H9 (cell line): ENCODE measurements at regions not wholly inside any gene's neighbourhood (a gene's known extent, or its start where the extent isn't known, plus 50 kb on each side); places are given as distances from the start of the nearest gene placed in this dataset.

Experiments
- DNase-seq: peaks from one replicate; pipeline ENCODE4 v3.0.0-alpha.2; 2017
- H2AFZ ChIP-seq: one replicate; pipeline ENCODE4 v1.6.1; 2013; ENCODE audit warnings: mild to moderate bottlenecking, low read length, control low read depth, moderate library complexity
- H2AK5ac ChIP-seq: 2 replicates; pipeline ENCODE4 v1.6.1; 2013; ENCODE audit warnings: low read length, control low read depth, mixed read lengths; ENCODE audit not compliant: insufficient read length
- H2BK120ac ChIP-seq: one replicate; pipeline ENCODE4 v1.6.1; 2013; ENCODE audit warnings: low read depth, mild to moderate bottlenecking, low read length, control low read depth, inconsistent platforms; ENCODE audit not compliant: poor library complexity, severe bottlenecking
- H2BK12ac ChIP-seq: 2 replicates; pipeline ENCODE4 v1.6.1; 2013; ENCODE audit warnings: low read length, control low read depth, mixed read lengths, low read depth; ENCODE audit not compliant: insufficient read length
- H2BK15ac ChIP-seq: 2 replicates; pipeline ENCODE4 v1.6.1; 2013; ENCODE audit warnings: low read depth, low read length, control low read depth
- H2BK20ac ChIP-seq: one replicate; pipeline ENCODE4 v1.6.1; 2013; ENCODE audit warnings: low read depth, mild to moderate bottlenecking, low read length, control low read depth, inconsistent platforms; ENCODE audit not compliant: poor library complexity, severe bottlenecking
- H2BK5ac ChIP-seq: 2 replicates; pipeline ENCODE4 v1.6.1; 2013; ENCODE audit warnings: low read length, control low read depth, mixed read lengths; ENCODE audit not compliant: insufficient read length
- H3K14ac ChIP-seq: 2 replicates; pipeline ENCODE4 v1.6.1; 2013; ENCODE audit warnings: low read length, control low read depth; ENCODE audit not compliant: insufficient read depth
- H3K18ac ChIP-seq: 2 replicates; pipeline ENCODE4 v1.6.1; 2013; ENCODE audit warnings: low read depth, mild to moderate bottlenecking, mixed read lengths, low read length, control low read depth; ENCODE audit not compliant: insufficient read length
- H3K23ac ChIP-seq: 2 replicates; pipeline ENCODE4 v1.6.1; 2013; ENCODE audit warnings: low read length, control low read depth, mixed read lengths, low read depth; ENCODE audit not compliant: insufficient read length
- H3K23me2 ChIP-seq: 2 replicates; pipeline ENCODE4 v1.6.1; 2013; ENCODE audit warnings: low read depth, mild to moderate bottlenecking, mixed read lengths, low read length, control low read depth; ENCODE audit not compliant: insufficient read length, poor library complexity, severe bottlenecking
- H3K27ac ChIP-seq: 2 replicates; pipeline ENCODE4 v1.5.1; 2013; ENCODE audit warnings: low read length, control low read depth, mixed read lengths, low read depth; ENCODE audit not compliant: insufficient read length
- H3K27me3 ChIP-seq: 2 replicates; pipeline ENCODE4 v1.6.1; 2013; ENCODE audit warnings: low read length, control low read depth, inconsistent platforms; ENCODE audit not compliant: insufficient read depth
- H3K4ac ChIP-seq: 2 replicates; pipeline ENCODE4 v1.6.1; 2013; ENCODE audit warnings: low read depth, mild to moderate bottlenecking, control low read depth, inconsistent platforms, low read length, moderate library complexity
- H3K4me1 ChIP-seq: 2 replicates; pipeline ENCODE4 v1.6.1; 2013; ENCODE audit warnings: low read length, control low read depth, inconsistent platforms; ENCODE audit not compliant: insufficient read depth
- H3K4me2 ChIP-seq: 2 replicates; pipeline ENCODE4 v1.6.1; 2013; ENCODE audit warnings: low read length, control low read depth, mixed read lengths; ENCODE audit not compliant: insufficient read length, insufficient read depth
- H3K56ac ChIP-seq: 2 replicates; pipeline ENCODE4 v1.6.1; 2013; ENCODE audit warnings: low read depth, mild to moderate bottlenecking, mixed read lengths, low read length, control low read depth; ENCODE audit not compliant: insufficient read length
- H3K79me1 ChIP-seq: 2 replicates; pipeline ENCODE4 v1.6.1; 2013; ENCODE audit warnings: low read depth, mild to moderate bottlenecking, moderate library complexity, low read length, control low read depth, inconsistent platforms; ENCODE audit not compliant: insufficient read depth, poor library complexity, severe bottlenecking
- H3K79me2 ChIP-seq: 2 replicates; pipeline ENCODE4 v1.6.1; 2013; ENCODE audit warnings: low read length, control low read depth, inconsistent platforms; ENCODE audit not compliant: insufficient read depth
- H3K9ac ChIP-seq: 2 replicates; pipeline ENCODE4 v1.6.1; 2013; ENCODE audit warnings: low read length, control low read depth, mixed read lengths; ENCODE audit not compliant: insufficient read length; ENCODE audit errors: extremely low read depth
- H3K9me3 ChIP-seq: one replicate; pipeline ENCODE4 v1.6.1; 2013; ENCODE audit warnings: low read depth, low read length, inconsistent platforms; ENCODE audit not compliant: control insufficient read depth
- H3T11ph ChIP-seq: one replicate; pipeline ENCODE4 v1.6.1; 2013; ENCODE audit warnings: mild to moderate bottlenecking, low read length, control low read depth, inconsistent platforms
- H4K20me1 ChIP-seq: one replicate; pipeline ENCODE4 v1.6.1; 2013; ENCODE audit not compliant: control insufficient read depth, insufficient read length, insufficient read depth
- H4K5ac ChIP-seq: 2 replicates; pipeline ENCODE4 v1.6.1; 2013; ENCODE audit warnings: low read depth, mild to moderate bottlenecking, mixed read lengths, low read length, control low read depth; ENCODE audit not compliant: insufficient read length
- H4K8ac ChIP-seq: replicated peaks from 2 replicates; pipeline ENCODE4 v1.6.1; 2013; ENCODE audit warnings: low read length, control low read depth, mixed read lengths, low read depth; ENCODE audit not compliant: insufficient read length
- H4K91ac ChIP-seq: 2 replicates; pipeline ENCODE4 v1.6.1; 2013; ENCODE audit warnings: low read depth, mild to moderate bottlenecking, moderate library complexity, mixed read lengths, low read length, control low read depth; ENCODE audit not compliant: insufficient read length
- H3K27ac Mint-ChIP-seq, 3 experiments: 2 replicates in 2 of 3; 3 replicates in 1 of 3; pipeline ENCODE4 v1.8.0; 2020 to 2021; ENCODE audit warnings: mixed read lengths in 3 of 3, mild to moderate bottlenecking in 1 of 3, moderate library complexity in 1 of 3
- H3K27me3 Mint-ChIP-seq: 2 replicates; pipeline ENCODE4 v1.8.0; 2021; ENCODE audit warnings: low read depth, mild to moderate bottlenecking, moderate library complexity, mixed read lengths
- H3K36me3 Mint-ChIP-seq, 3 experiments: 2 replicates in 2 of 3; 3 replicates in 1 of 3; pipeline ENCODE4 v1.8.0; 2020 to 2021; ENCODE audit warnings: low read depth in 3 of 3, mixed read lengths in 3 of 3; ENCODE audit not compliant: insufficient read depth in 1 of 3
- H3K4me1 Mint-ChIP-seq, 2 experiments: 2 replicates each; pipeline ENCODE4 v1.8.0; 2020; ENCODE audit warnings: mixed read lengths in 2 of 2
- H3K4me3 Mint-ChIP-seq, 2 experiments: 2 replicates in 1 of 2; 3 replicates in 1 of 2; pipeline ENCODE4 v1.8.0; 2020 to 2021; ENCODE audit warnings: mild to moderate bottlenecking in 2 of 2, mixed read lengths in 2 of 2, moderate library complexity in 1 of 2
- H3K9me3 Mint-ChIP-seq, 2 experiments: 2 replicates in 1 of 2; 3 replicates in 1 of 2; pipeline ENCODE4 v1.8.0; 2020; ENCODE audit warnings: mild to moderate bottlenecking in 2 of 2, mixed read lengths in 2 of 2, moderate library complexity in 1 of 2
- WGBS: extraction: QIAGEN DNeasy Blood & Tissue Kit; methylation state at CpG from one replicate; pipeline ENCODE4 v1.1.7; 2013; ENCODE audit warnings: missing lambda C conversion rate, low lambda C conversion rate, mixed read lengths; ENCODE audit not compliant: insufficient read length; ENCODE audit errors: extremely low coverage; 5-methylcytosine and 5-hydroxymethylcytosine counted together
- TF ChIP-seq, protein P1 (sequence below): fragments of 200-600 bp; sonication (generic); conservative IDR thresholded peaks from 3 replicates; pipeline ENCODE4 v1.8.0; 2021; ENCODE audit warnings: antibody characterized with exemption, mild to moderate bottlenecking

- no peaks in the 10 kb centered on the region for H4K20me1 ChIP-seq
- H3K23ac ChIP-seq: no peak overlapping the region
- H3K4me1 ChIP-seq: no peaks in the 10 kb centered on the region
- no peak overlapping the region for H2BK15ac ChIP-seq
- H3K9ac ChIP-seq: no peak overlapping the region
- H3K79me2 ChIP-seq: no peaks in the 10 kb centered on the region
- H2AFZ ChIP-seq: no peak overlapping the region
- H2BK120ac ChIP-seq: no peak overlapping the region
- H3K27ac Mint-ChIP-seq: no peak overlapping the region
- H2BK12ac ChIP-seq: no peak overlapping the region
- H3K4me2 ChIP-seq: no peak overlapping the region
- no peaks in the 10 kb centered on the region for H3K23me2 ChIP-seq
- no peak overlapping the region for H3K4ac ChIP-seq
- H3K4me3 Mint-ChIP-seq: no peak overlapping the region
- H3T11ph ChIP-seq: no peak overlapping the region
- peaks cover 13 to 20% of the 10 kb centered on the region in 2 experiments; a peak in 4 of 5 replicates for H3K9me3 Mint-ChIP-seq
- H3K18ac ChIP-seq: no peak overlapping the region
- no peaks in the 10 kb centered on the region for H3K4me1 Mint-ChIP-seq
- no peak overlapping the region for H4K91ac ChIP-seq
- DNase-seq: no peak
- H3K56ac ChIP-seq: no peak overlapping the region
- TF ChIP-seq, protein P1, sequence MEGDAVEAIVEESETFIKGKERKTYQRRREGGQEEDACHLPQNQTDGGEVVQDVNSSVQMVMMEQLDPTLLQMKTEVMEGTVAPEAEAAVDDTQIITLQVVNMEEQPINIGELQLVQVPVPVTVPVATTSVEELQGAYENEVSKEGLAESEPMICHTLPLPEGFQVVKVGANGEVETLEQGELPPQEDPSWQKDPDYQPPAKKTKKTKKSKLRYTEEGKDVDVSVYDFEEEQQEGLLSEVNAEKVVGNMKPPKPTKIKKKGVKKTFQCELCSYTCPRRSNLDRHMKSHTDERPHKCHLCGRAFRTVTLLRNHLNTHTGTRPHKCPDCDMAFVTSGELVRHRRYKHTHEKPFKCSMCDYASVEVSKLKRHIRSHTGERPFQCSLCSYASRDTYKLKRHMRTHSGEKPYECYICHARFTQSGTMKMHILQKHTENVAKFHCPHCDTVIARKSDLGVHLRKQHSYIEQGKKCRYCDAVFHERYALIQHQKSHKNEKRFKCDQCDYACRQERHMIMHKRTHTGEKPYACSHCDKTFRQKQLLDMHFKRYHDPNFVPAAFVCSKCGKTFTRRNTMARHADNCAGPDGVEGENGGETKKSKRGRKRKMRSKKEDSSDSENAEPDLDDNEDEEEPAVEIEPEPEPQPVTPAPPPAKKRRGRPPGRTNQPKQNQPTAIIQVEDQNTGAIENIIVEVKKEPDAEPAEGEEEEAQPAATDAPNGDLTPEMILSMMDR: no peak
- H4K8ac ChIP-seq: no peak overlapping the region
- no peak overlapping the region for H4K5ac ChIP-seq
- H2BK20ac ChIP-seq: no peak overlapping the region
- peaks cover 0 to 19% (median 4%) of the 10 kb centered on the region in 3 experiments; a peak in 6 of 7 replicates for H3K36me3 Mint-ChIP-seq
- H3K27me3 ChIP-seq: no peaks in the 10 kb centered on the region
- no peaks in the 10 kb centered on the region for H3K27me3 Mint-ChIP-seq
- no CpG with 5 or more reads among the region's 1 CpG for WGBS
- H3K14ac ChIP-seq: no peak overlapping the region
- no peaks in the 10 kb centered on the region for H3K79me1 ChIP-seq
- no peaks in the 10 kb centered on the region for H3K9me3 ChIP-seq
- no peak overlapping the region for H2BK5ac ChIP-seq
- no peak overlapping the region for H2AK5ac ChIP-seq
- no peak overlapping the region for H3K27ac ChIP-seq
These were observed 995.4 kb upstream of the LRRN3 start for GRCh38 chr7:110095372-110096052.
